WTC11 (cell line): ENCODE measurements at regions not wholly inside any gene's neighbourhood (a gene's known extent, or its start where the extent isn't known, plus 50 kb on each side); places are given as distances from the start of the nearest gene placed in this dataset.

Experiments used
- ATAC-seq: fragments of 200-7000 bp; cut with Tn5 transposase; 2 replicates; pipeline ENCODE4 v1.10.0; 2021; ENCODE audit warnings: mild to moderate bottlenecking, moderate library complexity
- CTCF ChIA-PET: fragments of 300-600 bp; sonication (Branson Sonifier 250); formaldehyde crosslinking; loops from one replicate; lab custom pipeline; 2021; ENCODE audit warnings: antibody characterized with exemption; lab: Charles Lee
- POLR2A ChIA-PET: fragments of 350-600 bp; sonication (Branson Sonifier 250); formaldehyde crosslinking; loops from one replicate; lab custom pipeline; 2021; ENCODE audit warnings: antibody characterized with exemption; lab: Charles Lee
- DNase-seq: peaks from one replicate; pipeline ENCODE4 v3.0.0; 2021; ENCODE audit warnings: low spot score
- H3K27ac Mint-ChIP-seq: 2 replicates; pipeline ENCODE4 v1.8.0; 2021; ENCODE audit warnings: mixed read lengths
- H3K27me3 Mint-ChIP-seq: 2 replicates; pipeline ENCODE4 v1.8.0; 2021; ENCODE audit warnings: low read depth, mild to moderate bottlenecking, moderate library complexity, mixed read lengths
- H3K36me3 Mint-ChIP-seq: 2 replicates; pipeline ENCODE4 v1.8.0; 2021; ENCODE audit warnings: mixed read lengths
- H3K4me1 Mint-ChIP-seq: 2 replicates; pipeline ENCODE4 v1.8.0; 2022; ENCODE audit warnings: mixed read lengths
- H3K4me3 Mint-ChIP-seq: 2 replicates; pipeline ENCODE4 v1.8.0; 2021; ENCODE audit warnings: mild to moderate bottlenecking, moderate library complexity, mixed read lengths
- H3K9me3 Mint-ChIP-seq: 2 replicates; pipeline ENCODE4 v1.8.0; 2021; ENCODE audit warnings: mixed read lengths
- IRF2 ChIP-seq: sonication (generic); formaldehyde crosslinking; IDR thresholded peaks from 2 replicates; pipeline ENCODE4 v1.8.0; 2022; ENCODE audit warnings: low read depth, missing genetic modification reagents, borderline replicate concordance
- NFATC4 ChIP-seq: fragments of 250-450 bp; sonication (Bioruptor Pico); IDR thresholded peaks from 2 replicates; pipeline ENCODE4 v1.9.0; 2021; ENCODE audit warnings: mild to moderate bottlenecking
- NR2C2 ChIP-seq: sonication (generic); formaldehyde crosslinking; IDR thresholded peaks from 2 replicates; pipeline ENCODE4 v1.8.0; 2022; ENCODE audit warnings: mild to moderate bottlenecking, missing genetic modification reagents
- SMAD4 ChIP-seq: sonication (generic); formaldehyde crosslinking; IDR thresholded peaks from 2 replicates; pipeline ENCODE4 v1.8.0; 2022; ENCODE audit warnings: mild to moderate bottlenecking, missing genetic modification reagents
- ZNF423 ChIP-seq: fragments of 250-450 bp; sonication (Bioruptor Pico); IDR thresholded peaks from 2 replicates; pipeline ENCODE4 v2.1.2; 2022; ENCODE audit warnings: mild to moderate bottlenecking, moderate library complexity
- TF ChIP-seq, protein P1 (sequence below): fragments of 250-450 bp; sonication (Bioruptor Pico); IDR thresholded peaks from 2 replicates; pipeline ENCODE4 v2.1.2; 2022; ENCODE audit warnings: mild to moderate bottlenecking, moderate library complexity
- TF ChIP-seq, protein P2 (sequence below): sonication (generic); formaldehyde crosslinking; IDR thresholded peaks from 2 replicates; pipeline ENCODE4 v1.8.1; 2022; ENCODE audit warnings: low read depth, missing genetic modification reagents, borderline replicate concordance
- TF ChIP-seq, protein P3 (sequence below): sonication (generic); formaldehyde crosslinking; IDR thresholded peaks from 2 replicates; pipeline ENCODE4 v1.8.0; 2023; ENCODE audit warnings: mild to moderate bottlenecking, missing genetic modification reagents
- TF ChIP-seq, protein P4 (sequence below): sonication (generic); formaldehyde crosslinking; IDR thresholded peaks from 2 replicates; pipeline ENCODE4 v1.8.1; 2023; ENCODE audit warnings: mild to moderate bottlenecking, missing genetic modification reagents, moderate library complexity
- TF ChIP-seq, protein P5 (sequence below): sonication (generic); formaldehyde crosslinking; IDR thresholded peaks from 2 replicates; pipeline ENCODE4 v1.8.1; 2023; ENCODE audit warnings: mild to moderate bottlenecking, missing genetic modification reagents
- TF ChIP-seq, protein P6 (sequence below): sonication (generic); formaldehyde crosslinking; IDR thresholded peaks from 2 replicates; pipeline ENCODE4 v1.8.0; 2022; ENCODE audit warnings: mild to moderate bottlenecking, missing genetic modification reagents
- TF ChIP-seq, protein P7 (sequence below): sonication (generic); formaldehyde crosslinking; IDR thresholded peaks from 2 replicates; pipeline ENCODE4 v1.8.1; 2022; ENCODE audit warnings: low read depth, mild to moderate bottlenecking, moderate library complexity, missing genetic modification reagents, borderline replicate concordance
- TF ChIP-seq, protein P8 (sequence below): fragments of 250-450 bp; sonication (Bioruptor Pico); IDR thresholded peaks from 2 replicates; pipeline ENCODE4 v1.9.0; 2021; ENCODE audit warnings: mild to moderate bottlenecking
- TF ChIP-seq, protein P9 (sequence below): sonication (generic); formaldehyde crosslinking; conservative IDR thresholded peaks from 2 replicates; pipeline ENCODE4 v1.8.1; 2023; ENCODE audit warnings: mild to moderate bottlenecking, low read depth, missing genetic modification reagents, moderate library complexity
- TF ChIP-seq, protein P10 (sequence below): fragments of 250-450 bp; sonication (Bioruptor Pico); IDR thresholded peaks from 2 replicates; pipeline ENCODE4 v1.9.0; 2021; ENCODE audit warnings: mild to moderate bottlenecking
- TF ChIP-seq, protein P11 (sequence below): sonication (generic); formaldehyde crosslinking; IDR thresholded peaks from 2 replicates; pipeline ENCODE4 v1.8.0; 2022; ENCODE audit warnings: mild to moderate bottlenecking, missing genetic modification reagents

DNA sequence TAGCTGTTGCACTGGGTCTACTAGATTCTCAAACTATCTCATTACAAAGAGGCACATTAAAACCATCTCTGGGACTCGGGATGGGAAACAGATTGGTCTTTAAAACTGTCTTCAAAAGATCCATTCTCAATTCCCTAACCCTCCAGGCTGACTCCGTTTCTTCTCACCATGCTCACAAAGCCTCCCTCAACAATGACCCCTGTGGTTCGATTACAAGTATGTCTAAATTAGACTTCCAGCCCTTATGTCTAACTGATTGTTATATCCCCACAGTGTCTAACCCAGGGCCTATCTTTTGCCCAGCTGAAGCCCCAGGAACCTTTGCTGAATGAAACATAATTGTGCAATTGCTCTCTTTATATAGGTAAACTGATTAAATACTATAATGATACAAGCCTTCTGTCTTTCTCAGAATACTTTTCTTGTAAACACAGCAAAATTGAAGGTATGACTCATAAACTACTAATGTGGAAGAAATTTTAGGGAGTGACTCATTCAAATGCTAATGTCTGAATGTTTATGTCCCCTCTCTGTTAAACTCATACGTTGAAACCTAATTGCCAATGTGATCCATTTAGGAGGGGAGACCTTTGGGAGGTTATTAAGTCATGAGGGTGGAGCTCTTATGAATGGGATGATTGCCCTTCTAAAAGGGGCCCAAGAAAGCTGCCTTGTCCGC is 65.6 kb upstream of the DAB1 start (continued):
- TF ChIP-seq NR2C2 (CRISPR knock-in tag) = no peak
- TF ChIP-seq, protein P1, sequence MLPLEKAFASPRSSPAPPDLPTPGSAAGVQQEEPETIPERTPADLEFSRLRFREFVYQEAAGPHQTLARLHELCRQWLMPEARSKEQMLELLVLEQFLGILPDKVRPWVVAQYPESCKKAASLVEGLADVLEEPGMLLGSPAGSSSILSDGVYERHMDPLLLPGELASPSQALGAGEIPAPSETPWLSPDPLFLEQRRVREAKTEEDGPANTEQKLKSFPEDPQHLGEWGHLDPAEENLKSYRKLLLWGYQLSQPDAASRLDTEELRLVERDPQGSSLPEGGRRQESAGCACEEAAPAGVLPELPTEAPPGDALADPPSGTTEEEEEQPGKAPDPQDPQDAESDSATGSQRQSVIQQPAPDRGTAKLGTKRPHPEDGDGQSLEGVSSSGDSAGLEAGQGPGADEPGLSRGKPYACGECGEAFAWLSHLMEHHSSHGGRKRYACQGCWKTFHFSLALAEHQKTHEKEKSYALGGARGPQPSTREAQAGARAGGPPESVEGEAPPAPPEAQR = no peak

DNA sequence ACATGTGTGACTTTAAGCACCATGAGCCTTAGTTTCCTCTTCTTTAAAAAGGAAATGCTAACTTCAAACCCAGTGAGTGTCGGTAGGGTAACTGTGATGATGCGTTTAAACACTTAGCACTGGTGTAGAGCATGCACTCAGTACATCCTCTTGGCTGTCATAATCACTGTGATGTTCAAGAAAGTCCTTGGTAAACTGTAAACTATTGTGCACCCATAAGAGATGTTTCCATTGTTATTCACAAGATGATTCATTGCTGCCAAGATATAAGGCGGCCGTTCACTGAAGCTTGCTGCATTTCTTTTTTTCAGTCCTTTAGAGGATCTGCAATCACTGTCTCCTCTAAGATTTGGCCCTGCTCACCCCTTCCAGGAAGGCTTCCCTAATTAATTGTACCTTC is 61.8 kb upstream of the DAB1 start:
- ChIA-PET POLR2A (no interaction called here), CTCF (no interaction called here)
- no peak overlapping the region for H3K4me3 Mint-ChIP-seq
- ATAC-seq = no peak
- H3K4me1 Mint-ChIP-seq = peaks cover 13% of the 10 kb centered on the region
- no peak overlapping the region for H3K27ac Mint-ChIP-seq
- DNase-seq = no peak
- no peaks in the 10 kb centered on the region for H3K27me3 Mint-ChIP-seq
- no peaks in the 10 kb centered on the region for H3K36me3 Mint-ChIP-seq
- no peaks in the 10 kb centered on the region for H3K9me3 Mint-ChIP-seq
- TF ChIP-seq, protein P2, sequence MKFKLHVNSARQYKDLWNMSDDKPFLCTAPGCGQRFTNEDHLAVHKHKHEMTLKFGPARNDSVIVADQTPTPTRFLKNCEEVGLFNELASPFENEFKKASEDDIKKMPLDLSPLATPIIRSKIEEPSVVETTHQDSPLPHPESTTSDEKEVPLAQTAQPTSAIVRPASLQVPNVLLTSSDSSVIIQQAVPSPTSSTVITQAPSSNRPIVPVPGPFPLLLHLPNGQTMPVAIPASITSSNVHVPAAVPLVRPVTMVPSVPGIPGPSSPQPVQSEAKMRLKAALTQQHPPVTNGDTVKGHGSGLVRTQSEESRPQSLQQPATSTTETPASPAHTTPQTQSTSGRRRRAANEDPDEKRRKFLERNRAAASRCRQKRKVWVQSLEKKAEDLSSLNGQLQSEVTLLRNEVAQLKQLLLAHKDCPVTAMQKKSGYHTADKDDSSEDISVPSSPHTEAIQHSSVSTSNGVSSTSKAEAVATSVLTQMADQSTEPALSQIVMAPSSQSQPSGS (CRISPR knock-in tag) = no peak
- TF ChIP-seq, protein P3, sequence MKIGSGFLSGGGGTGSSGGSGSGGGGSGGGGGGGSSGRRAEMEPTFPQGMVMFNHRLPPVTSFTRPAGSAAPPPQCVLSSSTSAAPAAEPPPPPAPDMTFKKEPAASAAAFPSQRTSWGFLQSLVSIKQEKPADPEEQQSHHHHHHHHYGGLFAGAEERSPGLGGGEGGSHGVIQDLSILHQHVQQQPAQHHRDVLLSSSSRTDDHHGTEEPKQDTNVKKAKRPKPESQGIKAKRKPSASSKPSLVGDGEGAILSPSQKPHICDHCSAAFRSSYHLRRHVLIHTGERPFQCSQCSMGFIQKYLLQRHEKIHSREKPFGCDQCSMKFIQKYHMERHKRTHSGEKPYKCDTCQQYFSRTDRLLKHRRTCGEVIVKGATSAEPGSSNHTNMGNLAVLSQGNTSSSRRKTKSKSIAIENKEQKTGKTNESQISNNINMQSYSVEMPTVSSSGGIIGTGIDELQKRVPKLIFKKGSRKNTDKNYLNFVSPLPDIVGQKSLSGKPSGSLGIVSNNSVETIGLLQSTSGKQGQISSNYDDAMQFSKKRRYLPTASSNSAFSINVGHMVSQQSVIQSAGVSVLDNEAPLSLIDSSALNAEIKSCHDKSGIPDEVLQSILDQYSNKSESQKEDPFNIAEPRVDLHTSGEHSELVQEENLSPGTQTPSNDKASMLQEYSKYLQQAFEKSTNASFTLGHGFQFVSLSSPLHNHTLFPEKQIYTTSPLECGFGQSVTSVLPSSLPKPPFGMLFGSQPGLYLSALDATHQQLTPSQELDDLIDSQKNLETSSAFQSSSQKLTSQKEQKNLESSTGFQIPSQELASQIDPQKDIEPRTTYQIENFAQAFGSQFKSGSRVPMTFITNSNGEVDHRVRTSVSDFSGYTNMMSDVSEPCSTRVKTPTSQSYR (CRISPR knock-in tag) = no peak
- TF ChIP-seq, protein P4, sequence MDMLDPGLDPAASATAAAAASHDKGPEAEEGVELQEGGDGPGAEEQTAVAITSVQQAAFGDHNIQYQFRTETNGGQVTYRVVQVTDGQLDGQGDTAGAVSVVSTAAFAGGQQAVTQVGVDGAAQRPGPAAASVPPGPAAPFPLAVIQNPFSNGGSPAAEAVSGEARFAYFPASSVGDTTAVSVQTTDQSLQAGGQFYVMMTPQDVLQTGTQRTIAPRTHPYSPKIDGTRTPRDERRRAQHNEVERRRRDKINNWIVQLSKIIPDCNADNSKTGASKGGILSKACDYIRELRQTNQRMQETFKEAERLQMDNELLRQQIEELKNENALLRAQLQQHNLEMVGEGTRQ (CRISPR knock-in tag) = no peak
- TF ChIP-seq IRF2 (no peak), NFATC4 (no peak), ZNF423 (CRISPR knock-in tag) (no peak), SMAD4 (CRISPR knock-in tag) (no peak)
- TF ChIP-seq, protein P5, sequence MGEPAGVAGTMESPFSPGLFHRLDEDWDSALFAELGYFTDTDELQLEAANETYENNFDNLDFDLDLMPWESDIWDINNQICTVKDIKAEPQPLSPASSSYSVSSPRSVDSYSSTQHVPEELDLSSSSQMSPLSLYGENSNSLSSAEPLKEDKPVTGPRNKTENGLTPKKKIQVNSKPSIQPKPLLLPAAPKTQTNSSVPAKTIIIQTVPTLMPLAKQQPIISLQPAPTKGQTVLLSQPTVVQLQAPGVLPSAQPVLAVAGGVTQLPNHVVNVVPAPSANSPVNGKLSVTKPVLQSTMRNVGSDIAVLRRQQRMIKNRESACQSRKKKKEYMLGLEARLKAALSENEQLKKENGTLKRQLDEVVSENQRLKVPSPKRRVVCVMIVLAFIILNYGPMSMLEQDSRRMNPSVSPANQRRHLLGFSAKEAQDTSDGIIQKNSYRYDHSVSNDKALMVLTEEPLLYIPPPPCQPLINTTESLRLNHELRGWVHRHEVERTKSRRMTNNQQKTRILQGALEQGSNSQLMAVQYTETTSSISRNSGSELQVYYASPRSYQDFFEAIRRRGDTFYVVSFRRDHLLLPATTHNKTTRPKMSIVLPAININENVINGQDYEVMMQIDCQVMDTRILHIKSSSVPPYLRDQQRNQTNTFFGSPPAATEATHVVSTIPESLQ (CRISPR knock-in tag) = no peak
- TF ChIP-seq, protein P6, sequence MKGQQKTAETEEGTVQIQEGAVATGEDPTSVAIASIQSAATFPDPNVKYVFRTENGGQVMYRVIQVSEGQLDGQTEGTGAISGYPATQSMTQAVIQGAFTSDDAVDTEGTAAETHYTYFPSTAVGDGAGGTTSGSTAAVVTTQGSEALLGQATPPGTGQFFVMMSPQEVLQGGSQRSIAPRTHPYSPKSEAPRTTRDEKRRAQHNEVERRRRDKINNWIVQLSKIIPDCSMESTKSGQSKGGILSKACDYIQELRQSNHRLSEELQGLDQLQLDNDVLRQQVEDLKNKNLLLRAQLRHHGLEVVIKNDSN (CRISPR knock-in tag) = no peak
- TF ChIP-seq, protein P7, sequence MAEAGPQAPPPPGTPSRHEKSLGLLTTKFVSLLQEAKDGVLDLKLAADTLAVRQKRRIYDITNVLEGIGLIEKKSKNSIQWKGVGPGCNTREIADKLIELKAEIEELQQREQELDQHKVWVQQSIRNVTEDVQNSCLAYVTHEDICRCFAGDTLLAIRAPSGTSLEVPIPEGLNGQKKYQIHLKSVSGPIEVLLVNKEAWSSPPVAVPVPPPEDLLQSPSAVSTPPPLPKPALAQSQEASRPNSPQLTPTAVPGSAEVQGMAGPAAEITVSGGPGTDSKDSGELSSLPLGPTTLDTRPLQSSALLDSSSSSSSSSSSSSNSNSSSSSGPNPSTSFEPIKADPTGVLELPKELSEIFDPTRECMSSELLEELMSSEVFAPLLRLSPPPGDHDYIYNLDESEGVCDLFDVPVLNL (CRISPR knock-in tag) = no peak
- TF ChIP-seq, protein P8, sequence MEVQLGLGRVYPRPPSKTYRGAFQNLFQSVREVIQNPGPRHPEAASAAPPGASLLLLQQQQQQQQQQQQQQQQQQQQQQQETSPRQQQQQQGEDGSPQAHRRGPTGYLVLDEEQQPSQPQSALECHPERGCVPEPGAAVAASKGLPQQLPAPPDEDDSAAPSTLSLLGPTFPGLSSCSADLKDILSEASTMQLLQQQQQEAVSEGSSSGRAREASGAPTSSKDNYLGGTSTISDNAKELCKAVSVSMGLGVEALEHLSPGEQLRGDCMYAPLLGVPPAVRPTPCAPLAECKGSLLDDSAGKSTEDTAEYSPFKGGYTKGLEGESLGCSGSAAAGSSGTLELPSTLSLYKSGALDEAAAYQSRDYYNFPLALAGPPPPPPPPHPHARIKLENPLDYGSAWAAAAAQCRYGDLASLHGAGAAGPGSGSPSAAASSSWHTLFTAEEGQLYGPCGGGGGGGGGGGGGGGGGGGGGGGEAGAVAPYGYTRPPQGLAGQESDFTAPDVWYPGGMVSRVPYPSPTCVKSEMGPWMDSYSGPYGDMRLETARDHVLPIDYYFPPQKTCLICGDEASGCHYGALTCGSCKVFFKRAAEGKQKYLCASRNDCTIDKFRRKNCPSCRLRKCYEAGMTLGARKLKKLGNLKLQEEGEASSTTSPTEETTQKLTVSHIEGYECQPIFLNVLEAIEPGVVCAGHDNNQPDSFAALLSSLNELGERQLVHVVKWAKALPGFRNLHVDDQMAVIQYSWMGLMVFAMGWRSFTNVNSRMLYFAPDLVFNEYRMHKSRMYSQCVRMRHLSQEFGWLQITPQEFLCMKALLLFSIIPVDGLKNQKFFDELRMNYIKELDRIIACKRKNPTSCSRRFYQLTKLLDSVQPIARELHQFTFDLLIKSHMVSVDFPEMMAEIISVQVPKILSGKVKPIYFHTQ (CRISPR knock-in tag) = no peak
- TF ChIP-seq, protein P9, sequence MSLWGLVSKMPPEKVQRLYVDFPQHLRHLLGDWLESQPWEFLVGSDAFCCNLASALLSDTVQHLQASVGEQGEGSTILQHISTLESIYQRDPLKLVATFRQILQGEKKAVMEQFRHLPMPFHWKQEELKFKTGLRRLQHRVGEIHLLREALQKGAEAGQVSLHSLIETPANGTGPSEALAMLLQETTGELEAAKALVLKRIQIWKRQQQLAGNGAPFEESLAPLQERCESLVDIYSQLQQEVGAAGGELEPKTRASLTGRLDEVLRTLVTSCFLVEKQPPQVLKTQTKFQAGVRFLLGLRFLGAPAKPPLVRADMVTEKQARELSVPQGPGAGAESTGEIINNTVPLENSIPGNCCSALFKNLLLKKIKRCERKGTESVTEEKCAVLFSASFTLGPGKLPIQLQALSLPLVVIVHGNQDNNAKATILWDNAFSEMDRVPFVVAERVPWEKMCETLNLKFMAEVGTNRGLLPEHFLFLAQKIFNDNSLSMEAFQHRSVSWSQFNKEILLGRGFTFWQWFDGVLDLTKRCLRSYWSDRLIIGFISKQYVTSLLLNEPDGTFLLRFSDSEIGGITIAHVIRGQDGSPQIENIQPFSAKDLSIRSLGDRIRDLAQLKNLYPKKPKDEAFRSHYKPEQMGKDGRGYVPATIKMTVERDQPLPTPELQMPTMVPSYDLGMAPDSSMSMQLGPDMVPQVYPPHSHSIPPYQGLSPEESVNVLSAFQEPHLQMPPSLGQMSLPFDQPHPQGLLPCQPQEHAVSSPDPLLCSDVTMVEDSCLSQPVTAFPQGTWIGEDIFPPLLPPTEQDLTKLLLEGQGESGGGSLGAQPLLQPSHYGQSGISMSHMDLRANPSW = no peak
- TF ChIP-seq, protein P10, sequence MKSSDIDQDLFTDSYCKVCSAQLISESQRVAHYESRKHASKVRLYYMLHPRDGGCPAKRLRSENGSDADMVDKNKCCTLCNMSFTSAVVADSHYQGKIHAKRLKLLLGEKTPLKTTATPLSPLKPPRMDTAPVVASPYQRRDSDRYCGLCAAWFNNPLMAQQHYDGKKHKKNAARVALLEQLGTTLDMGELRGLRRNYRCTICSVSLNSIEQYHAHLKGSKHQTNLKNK = no peak
- TF ChIP-seq, protein P11, sequence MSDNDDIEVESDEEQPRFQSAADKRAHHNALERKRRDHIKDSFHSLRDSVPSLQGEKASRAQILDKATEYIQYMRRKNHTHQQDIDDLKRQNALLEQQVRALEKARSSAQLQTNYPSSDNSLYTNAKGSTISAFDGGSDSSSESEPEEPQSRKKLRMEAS = no peak
